Adrenal gland (tissue), 9 donors: ENCODE measurements at regions not wholly inside any gene's neighbourhood (a gene's known extent, or its start where the extent isn't known, plus 50 kb on each side); places are given as distances from the start of the nearest gene placed in this dataset.

Source experiments
- DNase-seq, 7 donors: peaks; one replicate each; pipeline ENCODE4 v3.0.0-alpha.2; 2019 to 2020
- H3K27ac ChIP-seq, 5 donors: fragments of 200-600 bp; sonication (generic) in 4 of 5; 1 replicate in 3 of 5; 2 replicates in 2 of 5; pipeline versions ENCODE4 v1.5.1 to v1.8.0; 2016 to 2020; ENCODE audit warnings: mild to moderate bottlenecking in 1 of 5
- H3K27me3 ChIP-seq: fragments of 200-600 bp; 2 replicates; pipeline ENCODE4 v1.8.0; 2021
- H3K36me3 ChIP-seq, 2 donors: fragments of 200-600 bp; replicated peaks in 1 of 2; 1 replicate in 1 of 2; 2 replicates in 1 of 2; pipeline versions ENCODE4 v1.5.1 to v1.8.0; 2018 to 2022
- H3K4me1 ChIP-seq, 2 donors: fragments of 200-600 bp; replicated peaks in 1 of 2; 1 replicate in 1 of 2; 2 replicates in 1 of 2; pipeline versions ENCODE4 v1.5.1 to v1.8.0; 2018 to 2021
- H3K4me3 ChIP-seq, 4 donors: fragments of 200-600 bp; sonication (generic) in 3 of 4; one replicate each; pipeline ENCODE4 v1.5.1; 2016 to 2018
- H3K9me3 ChIP-seq, 3 donors: fragments of 200-600 bp; sonication (generic) in 1 of 3; replicated peaks in 1 of 3; 1 replicate in 2 of 3; 2 replicates in 1 of 3; pipeline versions ENCODE4 v1.5.1 to v1.8.0; 2016 to 2021
- POLR2A ChIP-seq, 2 donors: fragments of 450-650 bp; IDR thresholded peaks; one replicate each; pipeline ENCODE4 v1.6.1; 2017; ENCODE audit warnings: antibody characterized with exemption in 2 of 2, mild to moderate bottlenecking in 2 of 2, moderate library complexity in 1 of 2
- WGBS, 4 donors: extraction: QIAGEN DNeasy Blood & Tissue Kit in 2 of 4; methylation state at CpG; one replicate each; pipeline versions ENCODE4 v1.1.5 to v1.1.7; 2013 to 2017; 5-methylcytosine and 5-hydroxymethylcytosine counted together
- intact Hi-C, 2 donors: fragments of 100-400 bp; cut with DNase I; formaldehyde crosslinking; loops; one replicate each; pipeline versions ENCODE4 v1.14.1 to v1.15.0; 2022 to 2023
- TF ChIP-seq, protein P1 (sequence below), 6 experiments: fragments of 450-650 bp in 4 of 6; fragments of 200-600 bp in 2 of 6; sonication (generic) in 1 of 6; IDR thresholded peaks; 1 replicate in 5 of 6; 2 replicates in 1 of 6; pipeline versions ENCODE4 v1.5.1 to v1.8.0; 2016 to 2021; ENCODE audit warnings: antibody characterized with exemption in 6 of 6, mild to moderate bottlenecking in 2 of 6, moderate library complexity in 1 of 6
- donor health status: healthy with polysubstance abuse.
- donor health status: Bipolar disorder and iron deficiency.
- donor health status: DM: yes; HTN: yes; CAD: no.
- donor health status: DM: no; HTN: no; CAD: no.
- donor health status: DM: no; HTN: no; CAD: no.

- no peaks in the 10 kb centered on the region for H3K27me3 ChIP-seq
- H3K9me3 ChIP-seq, result no peaks in the 10 kb centered on the region
- H3K36me3 ChIP-seq, result no peaks in the 10 kb centered on the region
- H3K27ac ChIP-seq, result no peak overlapping the region
- no peaks in the 10 kb centered on the region for H3K4me1 ChIP-seq
- no peak overlapping the region for H3K4me3 ChIP-seq
- intact Hi-C loops, result no loop called here
- TF ChIP-seq, protein P1, sequence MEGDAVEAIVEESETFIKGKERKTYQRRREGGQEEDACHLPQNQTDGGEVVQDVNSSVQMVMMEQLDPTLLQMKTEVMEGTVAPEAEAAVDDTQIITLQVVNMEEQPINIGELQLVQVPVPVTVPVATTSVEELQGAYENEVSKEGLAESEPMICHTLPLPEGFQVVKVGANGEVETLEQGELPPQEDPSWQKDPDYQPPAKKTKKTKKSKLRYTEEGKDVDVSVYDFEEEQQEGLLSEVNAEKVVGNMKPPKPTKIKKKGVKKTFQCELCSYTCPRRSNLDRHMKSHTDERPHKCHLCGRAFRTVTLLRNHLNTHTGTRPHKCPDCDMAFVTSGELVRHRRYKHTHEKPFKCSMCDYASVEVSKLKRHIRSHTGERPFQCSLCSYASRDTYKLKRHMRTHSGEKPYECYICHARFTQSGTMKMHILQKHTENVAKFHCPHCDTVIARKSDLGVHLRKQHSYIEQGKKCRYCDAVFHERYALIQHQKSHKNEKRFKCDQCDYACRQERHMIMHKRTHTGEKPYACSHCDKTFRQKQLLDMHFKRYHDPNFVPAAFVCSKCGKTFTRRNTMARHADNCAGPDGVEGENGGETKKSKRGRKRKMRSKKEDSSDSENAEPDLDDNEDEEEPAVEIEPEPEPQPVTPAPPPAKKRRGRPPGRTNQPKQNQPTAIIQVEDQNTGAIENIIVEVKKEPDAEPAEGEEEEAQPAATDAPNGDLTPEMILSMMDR (IDR thresholded peaks at IDR 0.05), result no peak
- no peak for TF ChIP-seq POLR2A (IDR thresholded peaks at IDR 0.05)
- no peak for DNase-seq
These were observed 419.6 kb downstream of the NPIPA7 start for GRCh38 chr16:16798504-16798903.

- no peaks in the 10 kb centered on the region for H3K36me3 ChIP-seq
- WGBS, 4 donors, result 80 to 92% (median 91%) methylated on average over 4 of the region's 4 CpGs
- no peaks in the 10 kb centered on the region for H3K9me3 ChIP-seq
- no peak overlapping the region for H3K27ac ChIP-seq
- H3K4me3 ChIP-seq, result no peak overlapping the region
- TF ChIP-seq, protein P1 (IDR thresholded peaks at IDR 0.05), result no peak
- no peak for TF ChIP-seq POLR2A (IDR thresholded peaks at IDR 0.05)
- intact Hi-C loops, result no loop called here
- DNase-seq, result no peak
- no peaks in the 10 kb centered on the region for H3K4me1 ChIP-seq
- H3K27me3 ChIP-seq, result peaks cover 5% of the 10 kb centered on the region
These were observed 426.9 kb downstream of the NPIPA7 start for GRCh38 chr16:16805809-16806208.

DNA sequence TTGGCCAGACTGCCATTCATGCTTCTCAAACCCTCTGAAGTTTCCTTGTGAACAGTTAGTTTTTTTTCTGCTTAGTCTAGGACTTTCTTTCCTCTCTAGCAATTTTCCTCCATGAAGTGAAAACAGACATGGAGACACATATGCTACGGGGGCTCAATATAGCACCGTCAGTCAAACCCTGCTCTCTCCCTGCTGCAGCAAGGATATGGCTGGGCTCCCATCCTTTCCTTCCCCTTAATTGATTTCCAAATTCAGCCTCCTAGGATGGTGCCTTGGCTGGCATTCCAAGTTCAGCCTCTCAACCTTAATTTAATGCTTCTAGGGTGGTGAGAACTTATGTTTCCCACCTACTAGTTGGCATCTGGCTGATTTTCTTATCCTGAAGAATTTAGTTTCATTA lies 436.7 kb downstream of the NPIPA7 start:
- intact Hi-C loops, result no loop called here
- TF ChIP-seq POLR2A (IDR thresholded peaks at IDR 0.05), result no peak
- TF ChIP-seq, protein P1 (IDR thresholded peaks at IDR 0.05), result no peak
- H3K4me1 ChIP-seq, result no peaks in the 10 kb centered on the region
- H3K36me3 ChIP-seq, result no peaks in the 10 kb centered on the region
- H3K4me3 ChIP-seq, result no peak overlapping the region
- no peaks in the 10 kb centered on the region for H3K27me3 ChIP-seq
- no peaks in the 10 kb centered on the region for H3K9me3 ChIP-seq
- DNase-seq, result no peak
- no peak overlapping the region for H3K27ac ChIP-seq
- 69 to 88% (median 79%) methylated on average over 2 of the region's 2 CpGs for WGBS, 4 donors

DNA sequence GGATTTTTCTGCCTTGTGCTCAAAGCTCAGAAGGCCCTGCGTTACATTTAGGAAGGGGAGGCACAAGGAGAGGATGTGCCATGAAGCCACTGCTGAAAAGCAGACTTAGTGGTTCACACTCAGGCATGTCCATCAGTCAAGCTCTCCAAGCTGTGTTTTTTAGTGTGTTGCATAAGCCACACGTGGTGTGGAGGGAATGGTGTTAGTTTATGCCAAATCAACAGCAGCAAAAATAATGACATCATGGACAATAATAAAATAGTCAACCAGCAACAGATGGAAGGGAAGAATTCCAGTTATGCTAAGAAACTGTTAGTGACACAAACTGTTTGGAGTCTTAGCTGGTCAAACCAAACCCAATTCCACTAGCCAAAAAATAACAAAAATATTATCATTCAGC lies 438.3 kb downstream of the NPIPA7 start:
- intact Hi-C loops, result no loop called here
- Histone ChIP-seq H3K27ac (no peak overlapping the region), H3K4me3 (no peak overlapping the region), H3K4me1 (no peaks in the 10 kb centered on the region), H3K27me3 (no peaks in the 10 kb centered on the region), H3K9me3 (no peaks in the 10 kb centered on the region), H3K36me3 (no peaks in the 10 kb centered on the region)
- TF ChIP-seq, protein P1 (IDR thresholded peaks at IDR 0.05), result no peak
- DNase-seq, result no peak
- 44 to 58% (median 47%) methylated on average over 2 of the region's 2 CpGs for WGBS, 4 donors
